ENCODE measurements at regions not wholly inside any gene's neighbourhood (a gene's known extent, or its start where the extent isn't known, plus 50 kb on each side); places are given as distances from the start of the nearest gene placed in this dataset.

DNA sequence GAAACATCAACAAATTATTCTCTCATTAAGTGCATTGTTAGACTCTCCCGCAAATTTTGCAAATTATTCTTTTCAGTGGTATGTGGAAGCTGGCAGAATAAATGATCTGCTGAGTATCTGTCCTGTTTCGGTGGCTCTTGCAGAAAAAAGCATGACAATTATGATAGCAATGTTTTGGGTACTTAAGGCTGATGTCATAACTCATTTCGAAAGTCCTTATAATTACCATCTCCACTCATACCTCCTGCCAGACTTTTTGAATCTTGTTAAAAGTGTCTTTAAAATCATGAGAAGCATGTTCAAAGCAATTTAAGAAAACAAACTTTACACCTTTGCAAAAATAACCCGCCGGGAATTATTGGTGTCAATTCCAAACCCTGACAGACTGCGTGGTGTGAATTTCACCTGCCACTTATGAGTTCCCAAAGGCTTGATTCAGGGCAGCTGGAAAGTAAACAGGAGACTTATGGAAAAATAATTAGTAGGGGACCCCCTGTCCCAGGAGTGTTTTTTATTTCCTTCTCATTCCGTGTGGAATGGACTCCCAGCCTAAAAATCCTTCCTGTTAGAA lies 87.6 kb upstream of the E2F3 start:
- DNase-seq, result no peak

DNA sequence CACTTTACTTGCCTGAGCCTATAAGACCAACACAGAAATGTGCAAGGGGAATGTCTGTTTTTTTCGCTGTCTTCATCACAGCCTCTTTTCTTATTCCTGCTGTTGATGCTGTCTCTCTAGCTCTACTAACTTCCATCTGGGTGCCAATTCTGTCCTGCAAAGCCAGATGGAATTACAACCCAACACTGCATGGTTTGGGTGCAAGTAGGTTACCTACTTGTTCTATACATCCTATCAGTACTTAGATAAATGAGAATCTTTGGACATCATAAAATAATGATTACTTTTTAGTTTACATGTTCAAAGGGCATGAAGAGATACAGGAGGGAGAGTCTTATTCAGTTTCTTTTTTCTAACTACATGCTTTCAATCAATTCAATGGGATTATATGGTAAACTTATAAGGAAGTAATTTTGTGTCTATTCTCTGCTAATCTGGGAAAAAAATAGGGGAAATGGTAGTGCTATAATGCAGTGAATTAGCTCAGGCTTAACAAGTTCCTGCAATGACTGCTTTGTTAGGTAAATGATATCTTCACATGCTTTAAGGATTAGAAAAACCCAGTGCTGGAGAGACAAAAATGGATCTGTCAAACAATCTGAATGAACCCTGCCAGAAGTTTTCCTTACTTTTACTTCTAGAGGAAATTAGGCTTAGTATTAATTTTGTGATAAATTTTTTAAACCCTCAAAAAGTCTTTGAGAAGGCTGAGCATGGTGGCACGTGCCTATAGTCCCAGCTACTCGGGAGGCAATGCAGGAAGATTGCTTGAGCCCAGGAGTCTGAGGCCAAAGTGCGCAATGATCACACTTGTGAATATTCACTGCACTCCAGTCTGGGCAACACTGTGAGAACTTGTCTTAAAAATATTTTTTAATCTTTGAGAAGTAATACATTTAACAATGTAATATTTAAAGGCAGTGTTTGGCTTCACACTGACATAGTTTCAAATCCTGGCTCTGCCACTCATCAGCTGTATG lies 86.5 kb upstream of the E2F3 start:
- DNase-seq, result no peak

GRCh38 chr6:20317430-20317829 lies 84.2 kb upstream of the E2F3 start:
- DNase-seq, result no peak

DNA sequence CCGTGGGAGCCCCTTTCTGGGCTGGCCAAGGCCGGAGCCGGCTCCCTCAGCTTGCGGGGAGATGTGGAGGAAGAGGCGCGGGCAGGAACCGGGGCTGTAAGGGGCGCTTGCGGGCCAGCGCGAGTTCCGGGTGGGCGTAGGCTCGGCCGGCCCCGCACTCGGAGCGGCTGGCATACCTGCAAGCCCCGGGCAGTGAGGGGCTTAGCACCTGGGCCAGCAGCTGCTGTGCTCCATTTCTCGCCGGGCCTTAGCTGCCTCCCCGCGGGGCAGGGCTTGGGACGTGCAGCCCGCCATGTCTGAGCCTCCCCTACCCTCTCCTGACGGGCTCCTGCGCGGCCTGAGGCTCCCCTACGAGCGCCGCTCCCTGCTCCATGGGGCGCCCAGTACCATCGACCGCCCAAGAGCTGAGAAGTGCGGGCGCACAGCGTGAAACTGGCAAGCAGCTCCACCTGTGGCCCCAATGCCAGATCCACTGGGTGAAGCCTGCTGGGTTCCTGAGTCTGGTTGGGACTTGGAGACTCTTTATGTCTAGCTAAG lies 82.8 kb upstream of the E2F3 start:
- no peak for DNase-seq

DNA sequence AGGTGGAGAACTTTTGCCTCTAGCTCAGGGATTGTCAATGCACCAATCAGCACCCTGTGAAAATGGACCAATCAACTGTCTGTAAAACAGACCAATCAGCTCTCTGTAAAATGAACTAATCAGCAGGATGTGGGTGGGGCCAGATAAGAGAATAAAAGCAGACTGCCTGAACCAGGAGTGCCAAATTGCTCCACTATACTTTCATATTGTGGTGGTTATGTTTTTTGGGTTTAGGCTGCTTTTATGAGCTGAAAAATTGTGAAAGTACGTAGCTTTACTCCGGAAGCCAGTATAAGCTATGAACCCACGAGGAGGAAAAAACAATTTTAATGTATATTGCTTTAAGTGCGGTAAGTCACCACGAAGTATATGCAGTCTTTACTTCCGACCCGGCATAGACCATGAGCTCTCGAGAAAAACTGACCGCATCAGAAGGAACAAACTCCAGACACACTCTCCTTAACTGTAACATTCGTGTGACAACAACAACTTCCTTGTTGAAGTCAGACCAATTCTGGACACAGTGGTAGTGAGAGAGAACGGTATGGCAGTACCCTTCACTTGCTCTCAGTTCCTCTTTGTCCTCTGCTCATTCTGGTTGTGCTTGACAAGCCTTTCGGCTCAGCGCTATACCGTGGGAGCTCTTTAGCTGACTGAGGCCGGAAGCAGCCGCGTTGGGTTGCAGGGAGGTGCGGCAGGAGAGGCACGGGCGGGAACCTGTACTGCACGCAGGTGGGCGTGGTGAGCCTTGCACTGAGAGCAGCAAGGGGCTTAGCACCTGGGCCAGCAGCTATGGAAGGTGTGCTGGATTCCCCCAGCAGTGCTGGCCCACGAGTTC lies 81.9 kb upstream of the E2F3 start:
- no peak for DNase-seq

DNA sequence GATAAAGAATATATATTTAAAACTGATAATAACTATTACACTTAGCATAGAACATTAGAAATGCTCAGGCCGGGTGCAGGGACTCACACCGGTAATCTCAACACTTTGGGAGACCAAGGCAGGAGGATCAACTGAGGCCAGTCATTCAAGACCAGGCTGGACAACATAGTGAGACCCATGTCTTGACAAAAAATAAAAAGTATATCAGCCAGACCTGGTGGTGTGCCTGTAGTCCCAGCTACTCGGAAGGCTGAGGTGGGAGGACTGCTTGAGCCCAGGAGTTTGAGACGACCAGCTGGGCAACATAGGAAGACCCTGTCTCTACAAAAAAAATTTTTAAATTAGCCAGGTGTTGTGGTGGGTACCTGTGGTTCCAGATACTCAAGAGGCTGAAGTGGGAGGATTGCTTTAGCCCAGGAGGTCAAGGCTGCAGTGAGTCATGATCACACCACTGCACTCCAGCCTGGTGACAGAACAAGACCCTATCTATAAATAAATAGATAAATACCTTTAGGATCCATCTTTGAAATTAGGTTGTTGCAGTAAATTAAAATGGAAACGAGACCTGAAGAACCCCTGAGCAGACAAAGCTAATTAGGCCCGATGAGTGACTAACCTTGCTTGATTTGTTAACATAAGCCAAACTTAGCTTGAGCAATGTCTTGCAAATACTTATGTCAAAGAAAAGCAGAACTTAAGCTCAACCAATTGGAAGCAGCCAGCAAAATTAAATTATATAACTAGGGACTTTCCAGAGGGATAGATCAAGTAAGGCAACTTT lies 75.8 kb upstream of the E2F3 start:
- no peak for DNase-seq

GRCh38 chr6:20326422-20326728 lies 75.3 kb upstream of the E2F3 start:
- no peak for DNase-seq

GRCh38 chr6:20327141-20327540 lies 74.5 kb upstream of the E2F3 start:
- DNase-seq, result no peak

DNA sequence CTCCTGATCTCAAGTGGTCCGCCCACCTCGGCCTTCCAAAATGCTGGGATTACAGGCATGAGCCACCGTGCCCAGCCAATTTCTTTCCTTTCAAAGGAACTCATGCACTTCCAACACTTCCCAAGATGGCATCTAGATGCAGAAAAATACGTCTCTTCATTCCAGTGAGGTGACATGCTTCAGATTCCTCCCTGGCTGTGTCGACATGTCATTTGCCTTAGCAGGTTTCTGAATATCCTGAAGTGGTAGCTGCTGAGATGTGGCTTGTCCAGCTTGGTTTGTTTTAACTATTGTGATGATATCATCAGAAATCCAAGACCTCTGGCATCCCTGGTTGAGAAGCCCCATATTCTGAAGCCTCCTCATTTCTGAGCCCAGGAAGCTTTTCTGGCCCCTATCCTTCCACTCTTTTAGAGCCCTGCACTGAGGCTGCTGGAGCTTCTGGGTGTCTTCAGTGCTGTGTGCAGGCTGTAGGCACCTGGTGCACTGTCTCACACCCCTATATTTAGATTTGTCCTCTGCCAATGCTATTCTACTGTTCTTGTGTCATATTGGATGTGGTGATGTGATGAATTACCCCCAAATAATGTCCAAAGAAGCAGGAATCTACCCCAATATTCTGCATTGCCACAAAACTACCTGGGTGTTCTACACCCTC lies 73.3 kb upstream of the E2F3 start:
- DNase-seq, result no peak

GRCh38 chr6:20328924-20329300 lies 72.8 kb upstream of the E2F3 start:
- DNase-seq, result no peak

DNA sequence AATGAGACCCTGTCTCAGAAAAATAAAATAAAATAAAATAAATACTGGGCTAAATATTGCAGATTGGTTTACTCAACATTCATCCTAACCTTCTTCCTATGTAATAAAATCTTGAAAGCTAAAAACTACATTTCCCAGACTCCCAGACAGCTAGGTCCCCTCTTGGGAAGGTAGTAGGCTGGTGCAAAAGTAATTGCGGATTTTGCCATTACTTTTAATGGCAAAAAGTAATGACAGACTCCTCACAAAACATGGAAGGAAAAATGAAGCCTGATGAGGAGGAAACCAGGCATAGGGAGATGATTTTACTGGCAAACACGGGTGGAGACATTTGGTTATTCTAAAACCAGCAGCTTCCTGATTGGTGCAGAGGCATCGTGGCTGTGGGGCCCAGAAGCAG lies 70.6 kb upstream of the E2F3 start:
- DNase-seq, result no peak

DNA sequence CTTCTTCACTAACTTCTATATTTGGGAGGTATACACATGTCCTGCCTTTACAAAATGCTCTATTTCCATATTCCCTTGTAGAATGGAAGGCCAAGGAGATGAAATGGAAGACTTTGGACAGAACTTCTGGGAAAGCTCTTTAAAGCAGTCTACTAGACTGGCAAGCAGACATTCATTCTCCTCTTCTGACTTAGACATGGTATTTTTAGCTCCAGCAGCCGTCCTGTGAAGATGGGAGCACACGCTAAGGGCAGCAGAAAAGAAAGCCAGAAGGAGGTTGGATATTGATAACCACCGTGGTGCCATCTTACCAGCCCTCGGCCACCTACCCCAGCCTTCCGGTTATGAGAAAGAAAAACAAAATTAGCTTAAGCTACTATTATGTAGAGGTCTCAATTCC lies 70.1 kb upstream of the E2F3 start:
- DNase-seq, result no peak

- no peak for DNase-seq
These were observed 69.2 kb upstream of the E2F3 start for GRCh38 chr6:20332441-20333006.

- no peak for DNase-seq
These were observed 67.9 kb upstream of the E2F3 start for GRCh38 chr6:20333721-20334269.

GRCh38 chr6:20334334-20334733 lies 67.3 kb upstream of the E2F3 start:
- no peak for DNase-seq

- DNase-seq, result no peak
These were observed 66.7 kb upstream of the E2F3 start for GRCh38 chr6:20334962-20335361.

GRCh38 chr6:20335872-20336271 lies 65.8 kb upstream of the E2F3 start:
- DNase-seq, result no peak

DNA sequence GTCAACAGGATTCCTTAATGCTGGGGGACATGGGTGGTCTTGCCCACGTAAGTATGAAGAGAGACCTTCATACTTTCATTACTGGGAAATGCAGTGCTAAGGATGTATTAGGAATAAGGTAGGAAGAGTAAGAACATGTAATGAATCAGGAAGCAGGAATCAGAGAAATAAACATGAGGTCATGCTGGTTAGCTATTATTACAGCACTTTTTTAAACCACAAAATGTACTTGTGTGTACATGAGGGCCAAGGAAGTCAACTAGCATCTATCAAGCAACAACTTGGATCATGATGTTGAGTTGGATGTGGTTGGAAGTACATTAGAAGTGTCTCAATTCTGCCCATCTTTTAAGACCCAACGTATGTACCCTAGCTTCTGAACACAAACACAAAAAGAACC lies 63.5 kb upstream of the E2F3 start:
- DNase-seq, result no peak

DNA sequence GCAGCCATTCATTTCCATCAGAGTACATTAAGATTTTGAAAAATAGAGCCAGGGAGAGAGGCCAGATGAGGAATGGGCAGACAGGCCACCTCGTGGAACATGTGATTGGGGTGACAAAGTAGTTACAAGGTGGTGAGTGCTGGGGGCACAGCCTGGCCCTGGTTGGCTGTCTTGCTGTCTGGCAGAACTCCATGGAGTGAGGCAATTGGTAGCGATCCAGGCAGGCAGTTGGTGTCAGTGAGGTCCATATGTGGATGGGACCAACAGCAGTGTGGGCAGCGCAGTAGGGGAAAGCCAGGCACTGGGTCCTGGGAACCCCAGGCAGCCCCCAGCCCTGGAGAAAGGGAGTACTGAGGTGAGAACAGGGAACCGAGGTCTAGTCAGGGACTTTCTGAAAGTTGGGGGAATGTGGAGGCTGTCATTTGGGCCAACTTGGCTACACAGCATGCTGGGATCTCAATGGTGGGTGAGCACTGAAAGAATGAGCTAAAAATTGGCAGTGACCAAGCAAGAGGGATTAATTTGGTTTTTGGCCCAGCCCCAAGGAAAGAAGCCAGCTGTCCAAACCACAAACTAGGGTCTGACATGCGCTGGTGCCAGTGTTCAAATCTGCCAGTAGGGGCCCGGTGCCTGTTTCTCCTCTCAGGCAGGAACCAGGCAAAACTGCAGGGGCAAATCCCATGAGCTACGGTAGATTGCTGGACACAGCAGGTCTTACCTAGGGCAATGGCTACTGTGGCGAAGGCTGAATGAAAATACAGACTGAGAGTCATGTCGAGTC lies 61.4 kb upstream of the E2F3 start:
- DNase-seq, result no peak

DNA sequence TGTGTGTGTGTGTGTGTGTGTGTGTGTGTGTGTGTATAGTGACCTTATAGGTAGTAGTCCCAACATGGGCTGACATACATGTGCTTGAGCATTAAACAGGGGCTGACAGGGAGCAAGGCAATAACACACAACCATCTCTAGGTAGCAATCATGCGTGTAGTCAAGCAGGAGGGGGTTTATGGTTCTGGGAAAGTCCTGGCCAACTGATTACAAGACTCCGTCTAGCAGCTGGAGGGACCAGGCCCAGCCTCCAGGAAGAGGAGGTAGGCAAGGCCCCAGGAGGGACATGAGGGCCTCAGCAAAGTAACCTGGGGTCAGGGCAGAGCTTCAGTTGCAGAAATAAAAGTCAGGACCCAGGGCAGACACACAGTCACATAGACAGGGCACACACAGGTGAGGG lies 60.6 kb upstream of the E2F3 start:
- DNase-seq, result no peak

- DNase-seq, result no peak
These were observed 60.1 kb upstream of the E2F3 start for GRCh38 chr6:20341564-20341963.

All from cerebellar nuclear complex (tissue), 1 donor.